ENCODE measurements at regions not wholly inside any gene's neighbourhood (a gene's known extent, or its start where the extent isn't known, plus 50 kb on each side); places are given as distances from the start of the nearest gene placed in this dataset.

DNA sequence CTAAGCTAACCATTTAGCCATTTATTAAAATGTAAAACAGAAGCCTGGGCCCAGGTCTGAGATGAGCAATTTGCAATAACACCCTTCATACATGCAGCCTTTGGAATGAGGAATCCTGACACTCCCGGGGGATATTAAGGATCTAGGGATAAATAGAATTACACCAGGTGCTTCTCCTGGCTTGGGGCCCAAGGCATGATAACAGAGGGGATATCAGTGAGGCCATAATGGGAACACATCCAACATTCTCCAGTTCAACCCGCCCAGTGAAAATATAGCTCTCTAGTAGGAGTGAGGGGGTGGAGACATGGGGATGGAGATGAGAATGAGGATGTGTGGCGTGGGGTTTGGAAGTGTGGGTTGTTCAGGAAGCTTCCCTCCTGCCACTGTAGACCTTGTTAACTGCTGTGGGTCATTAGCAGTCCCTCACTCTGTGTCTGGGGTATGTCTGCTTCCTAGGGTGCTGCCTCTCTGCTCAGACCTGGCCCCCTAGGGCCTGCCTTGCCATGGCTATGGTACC is 57.9 kb upstream of the KANK4 start:
- TF ChIP-seq, protein P1, sequence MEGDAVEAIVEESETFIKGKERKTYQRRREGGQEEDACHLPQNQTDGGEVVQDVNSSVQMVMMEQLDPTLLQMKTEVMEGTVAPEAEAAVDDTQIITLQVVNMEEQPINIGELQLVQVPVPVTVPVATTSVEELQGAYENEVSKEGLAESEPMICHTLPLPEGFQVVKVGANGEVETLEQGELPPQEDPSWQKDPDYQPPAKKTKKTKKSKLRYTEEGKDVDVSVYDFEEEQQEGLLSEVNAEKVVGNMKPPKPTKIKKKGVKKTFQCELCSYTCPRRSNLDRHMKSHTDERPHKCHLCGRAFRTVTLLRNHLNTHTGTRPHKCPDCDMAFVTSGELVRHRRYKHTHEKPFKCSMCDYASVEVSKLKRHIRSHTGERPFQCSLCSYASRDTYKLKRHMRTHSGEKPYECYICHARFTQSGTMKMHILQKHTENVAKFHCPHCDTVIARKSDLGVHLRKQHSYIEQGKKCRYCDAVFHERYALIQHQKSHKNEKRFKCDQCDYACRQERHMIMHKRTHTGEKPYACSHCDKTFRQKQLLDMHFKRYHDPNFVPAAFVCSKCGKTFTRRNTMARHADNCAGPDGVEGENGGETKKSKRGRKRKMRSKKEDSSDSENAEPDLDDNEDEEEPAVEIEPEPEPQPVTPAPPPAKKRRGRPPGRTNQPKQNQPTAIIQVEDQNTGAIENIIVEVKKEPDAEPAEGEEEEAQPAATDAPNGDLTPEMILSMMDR (conservative IDR thresholded peaks at IDR 0.05): no peak
- TF ChIP-seq ZFX (IDR thresholded peaks at IDR 0.05): no peak
